Small intestine (tissue), 7 donors: ENCODE measurements at regions not wholly inside any gene's neighbourhood (a gene's known extent, or its start where the extent isn't known, plus 50 kb on each side); places are given as distances from the start of the nearest gene placed in this dataset.
A peak's percentile ranks its signal among the peaks of the same experiment; 100 is the strongest.

Experiments
- DNase-seq, 2 donors: peaks; one replicate each; pipeline versions ENCODE4 v3.0.0 to v3.0.0-alpha.2; 2013
- FAIRE-seq: peaks from 2 replicates; lab custom pipeline; 2012; peaks lifted over from hg19 to GRCh38; lab: Jason Lieb, UNC
- H3K27ac ChIP-seq, 3 donors: one replicate each; pipeline ENCODE4 v1.5.1; 2013; ENCODE audit warnings: low read length in 2 of 3, mild to moderate bottlenecking in 2 of 3, control low read depth in 1 of 3, inconsistent platforms in 1 of 3, low read depth in 1 of 3, moderate library complexity in 1 of 3
- H3K27me3 ChIP-seq, 3 donors: one replicate each; pipeline ENCODE4 v1.6.1; 2013; ENCODE audit warnings: low read length in 3 of 3, inconsistent platforms in 1 of 3; ENCODE audit not compliant: control insufficient read depth in 3 of 3, insufficient read depth in 3 of 3
- H3K36me3 ChIP-seq, 3 donors: one replicate each; pipeline ENCODE4 v1.6.1; 2013; ENCODE audit warnings: low read length in 3 of 3, inconsistent platforms in 1 of 3, low read depth in 1 of 3, mild to moderate bottlenecking in 1 of 3, moderate library complexity in 1 of 3; ENCODE audit not compliant: control insufficient read depth in 3 of 3, insufficient read depth in 2 of 3
- H3K4me1 ChIP-seq, 3 donors: one replicate each; pipeline ENCODE4 v1.6.1; 2013; ENCODE audit warnings: low read length in 2 of 3, inconsistent platforms in 1 of 3, low read depth in 1 of 3, mild to moderate bottlenecking in 1 of 3, moderate library complexity in 1 of 3; ENCODE audit not compliant: control insufficient read depth in 3 of 3, insufficient read depth in 2 of 3
- H3K4me3 ChIP-seq, 3 donors: one replicate each; pipeline ENCODE4 v1.5.1; 2013; ENCODE audit warnings: low read length in 3 of 3, control low read depth in 1 of 3, inconsistent platforms in 1 of 3, low read depth in 1 of 3, mild to moderate bottlenecking in 1 of 3, moderate library complexity in 1 of 3
- H3K9me3 ChIP-seq, 2 donors: one replicate each; pipeline ENCODE4 v1.6.1; 2013; ENCODE audit warnings: low read depth in 1 of 2, low read length in 1 of 2; ENCODE audit not compliant: control insufficient read depth in 2 of 2, insufficient read depth in 1 of 2
- WGBS, 3 donors: extraction: QIAGEN DNeasy Blood & Tissue Kit; methylation state at CpG; one replicate each; pipeline ENCODE4 v1.1.7; 2013; 5-methylcytosine and 5-hydroxymethylcytosine counted together
- donor health status: healthy with polysubstance abuse.
- donor health status: control.
- donor health status: control.
- donor health status: Bipolar disorder and iron deficiency.
- donor health status: healthy.

DNA sequence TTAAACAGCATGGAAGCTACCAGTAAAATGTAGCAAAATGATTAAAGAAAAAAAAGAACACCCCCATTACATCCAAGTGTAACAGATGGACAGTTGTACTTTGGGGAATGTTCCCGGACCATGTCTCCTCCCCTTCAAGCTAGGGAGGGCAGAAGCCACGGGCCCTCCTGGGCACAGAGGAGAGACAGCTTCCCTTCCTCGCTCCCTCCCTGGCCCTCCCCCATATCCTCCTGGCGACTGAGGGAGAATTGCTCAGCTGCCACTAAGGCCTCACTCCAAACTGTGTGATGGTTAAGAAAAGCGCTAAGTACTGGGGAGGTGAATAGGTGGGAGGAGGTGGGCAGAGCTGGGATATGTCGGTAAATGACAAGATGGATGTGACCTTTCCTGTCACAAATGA, 358.0 kb downstream of the HRH4 start:
- H3K4me3 ChIP-seq, result no peak overlapping the region
- H3K27ac ChIP-seq, result no peak overlapping the region
- no peaks in the 10 kb centered on the region for H3K4me1 ChIP-seq
- no peaks in the 10 kb centered on the region for H3K9me3 ChIP-seq
- no peaks in the 10 kb centered on the region for H3K36me3 ChIP-seq
- 51 to 57% (median 55%) methylated on average over 6 of the region's 6 CpGs for WGBS, 3 donors
- DNase-seq (no peak), FAIRE-seq (no peak)
- H3K27me3 ChIP-seq, result peaks cover 0 to 3% (median 3%) of the 10 kb centered on the region in 3 donors

- Histone ChIP-seq H3K36me3 (no peaks in the 10 kb centered on the region), H3K4me1 (no peaks in the 10 kb centered on the region), H3K27me3 (peaks cover 0 to 3% (median 3%) of the 10 kb centered on the region in 3 donors), H3K9me3 (no peaks in the 10 kb centered on the region), H3K4me3 (no peak overlapping the region), H3K27ac (no peak overlapping the region)
- WGBS, 3 donors, result 84 to 90% (median 87%) methylated on average over 7 of the region's 7 CpGs
- DNase-seq (no peak), FAIRE-seq (no peak)
These were observed 358.9 kb downstream of the HRH4 start for GRCh38 chr18:24819141-24819890.

DNA sequence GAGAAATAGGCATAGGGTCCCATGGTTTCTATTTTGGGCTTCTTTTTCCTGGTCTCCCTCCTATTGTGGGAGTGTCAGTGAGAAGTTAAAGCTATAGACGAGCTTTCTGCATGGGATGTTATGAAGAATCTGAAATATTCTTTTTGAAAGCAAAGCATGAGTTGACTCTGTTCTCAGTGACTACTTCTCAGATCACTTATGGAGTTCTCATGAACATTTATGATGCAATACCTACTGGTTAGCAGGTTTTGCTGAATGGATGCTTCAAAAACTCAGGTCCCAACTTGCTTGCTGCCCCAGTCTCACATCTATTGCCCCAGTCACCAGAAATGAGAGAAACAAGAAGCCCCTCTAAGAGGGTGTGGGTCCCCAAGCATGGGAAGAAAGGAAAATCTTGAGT, 365.0 kb downstream of the HRH4 start:
- WGBS, 3 donors, result 74 to 84% (median 78%) methylated on average over 1 of the region's 1 CpG
- no peak overlapping the region for H3K4me3 ChIP-seq
- H3K27me3 ChIP-seq, result peaks cover 0 to 2% (median 0%) of the 10 kb centered on the region in 3 donors
- H3K4me1 ChIP-seq, result no peaks in the 10 kb centered on the region
- no peak overlapping the region for H3K27ac ChIP-seq
- H3K9me3 ChIP-seq, result no peaks in the 10 kb centered on the region
- DNase-seq, result no peak
- H3K36me3 ChIP-seq, result no peaks in the 10 kb centered on the region
- FAIRE-seq, result no peak

- Histone ChIP-seq H3K9me3 (no peaks in the 10 kb centered on the region), H3K27ac (no peak overlapping the region), H3K4me3 (no peak overlapping the region), H3K27me3 (peaks cover 0 to 2% (median 0%) of the 10 kb centered on the region in 3 donors), H3K36me3 (no peaks in the 10 kb centered on the region), H3K4me1 (no peaks in the 10 kb centered on the region)
- no peak for DNase-seq
- 44 to 72% (median 62%) methylated on average over 2 of the region's 2 CpGs for WGBS, 3 donors
- FAIRE-seq, result no peak
These were observed 366.2 kb downstream of the HRH4 start for GRCh38 chr18:24826605-24827004.

DNA sequence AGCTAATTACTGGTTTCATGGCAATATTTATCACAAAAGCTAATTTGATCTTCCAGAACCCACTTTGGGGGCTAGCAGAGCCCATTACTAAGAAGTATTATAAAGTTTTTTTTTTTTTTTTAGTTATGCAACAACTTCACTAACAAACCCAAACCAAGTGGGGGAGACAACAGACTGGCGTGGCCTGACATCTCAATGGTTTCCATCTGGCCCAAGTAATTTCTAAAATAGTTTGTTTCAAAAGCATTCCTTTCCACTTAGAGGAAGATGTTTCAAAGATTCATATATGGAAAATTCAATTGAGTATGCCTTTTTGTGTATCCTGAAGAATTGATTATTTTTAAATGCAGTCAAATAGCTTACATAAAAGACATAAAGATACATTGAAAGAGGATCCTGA, 367.1 kb downstream of the HRH4 start:
- H3K27ac ChIP-seq, result no peak overlapping the region
- H3K36me3 ChIP-seq, result no peaks in the 10 kb centered on the region
- no peaks in the 10 kb centered on the region for H3K4me1 ChIP-seq
- DNase-seq (no peak), FAIRE-seq (no peak)
- no peaks in the 10 kb centered on the region for H3K9me3 ChIP-seq
- H3K27me3 ChIP-seq, result peaks cover 0 to 2% (median 0%) of the 10 kb centered on the region in 3 donors
- H3K4me3 ChIP-seq, result no peak overlapping the region
- 67 to 89% (median 83%) methylated on average over 1 of the region's 1 CpG for WGBS, 3 donors

GRCh38 chr18:24831081-24831480, 370.6 kb downstream of the HRH4 start:
- FAIRE-seq (no peak), DNase-seq (no peak)
- no peak overlapping the region for H3K4me3 ChIP-seq
- WGBS, 3 donors, result 76 to 88% (median 80%) methylated on average over 6 of the region's 6 CpGs
- peaks cover 0 to 5% (median 0%) of the 10 kb centered on the region in 3 donors for H3K4me1 ChIP-seq
- peaks cover 0 to 9% (median 0%) of the 10 kb centered on the region in 3 donors for H3K27me3 ChIP-seq
- H3K27ac ChIP-seq, result no peak overlapping the region
- H3K9me3 ChIP-seq, result no peaks in the 10 kb centered on the region
- no peaks in the 10 kb centered on the region for H3K36me3 ChIP-seq

DNA sequence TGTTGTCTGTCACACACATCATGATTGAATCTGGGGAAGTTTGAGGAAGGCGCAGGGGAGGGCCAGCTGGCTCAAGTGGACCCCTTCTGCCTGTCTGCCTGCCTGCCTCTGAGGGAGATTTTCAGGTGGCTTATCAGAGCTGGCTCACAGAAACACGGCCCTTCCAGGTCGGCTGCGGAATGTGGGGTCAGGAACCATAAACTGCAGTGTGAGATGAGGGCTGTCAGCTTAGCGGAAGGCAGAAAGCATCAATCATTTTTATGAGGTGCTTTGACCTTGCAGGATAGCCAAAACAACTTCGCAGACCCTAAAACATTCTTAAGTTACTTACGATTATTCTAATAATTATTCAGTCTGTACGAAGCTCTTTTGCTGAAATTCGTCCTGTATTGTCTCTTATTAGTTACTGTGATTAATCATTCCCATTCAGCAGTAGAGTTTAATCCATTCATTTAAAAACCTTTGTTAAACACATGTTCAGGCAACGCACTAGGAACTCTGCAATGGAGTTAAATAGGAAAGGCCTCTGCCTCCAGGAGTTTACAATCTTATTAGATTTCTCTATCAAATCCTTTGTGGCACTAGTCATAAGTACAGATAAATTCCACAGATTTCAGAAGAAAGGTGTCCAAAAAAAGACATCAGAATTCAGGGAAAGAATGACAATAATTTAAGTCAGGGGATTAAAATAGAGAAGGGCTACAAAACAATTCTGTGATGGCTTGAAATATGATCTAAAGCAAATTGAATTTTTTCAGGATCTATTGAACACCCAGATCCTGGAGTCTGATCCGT, 371.6 kb downstream of the HRH4 start:
- peaks cover 0 to 9% (median 0%) of the 10 kb centered on the region in 3 donors for H3K27me3 ChIP-seq
- DNase-seq (no peak), FAIRE-seq (no peak)
- H3K27ac ChIP-seq, result no peak overlapping the region
- H3K4me3 ChIP-seq, result no peak overlapping the region
- H3K36me3 ChIP-seq, result no peaks in the 10 kb centered on the region
- no peaks in the 10 kb centered on the region for H3K9me3 ChIP-seq
- H3K4me1 ChIP-seq, result peaks cover 0 to 5% (median 0%) of the 10 kb centered on the region in 3 donors
- WGBS, 3 donors, result 56 to 63% (median 59%) methylated on average over 11 of the region's 11 CpGs

DNA sequence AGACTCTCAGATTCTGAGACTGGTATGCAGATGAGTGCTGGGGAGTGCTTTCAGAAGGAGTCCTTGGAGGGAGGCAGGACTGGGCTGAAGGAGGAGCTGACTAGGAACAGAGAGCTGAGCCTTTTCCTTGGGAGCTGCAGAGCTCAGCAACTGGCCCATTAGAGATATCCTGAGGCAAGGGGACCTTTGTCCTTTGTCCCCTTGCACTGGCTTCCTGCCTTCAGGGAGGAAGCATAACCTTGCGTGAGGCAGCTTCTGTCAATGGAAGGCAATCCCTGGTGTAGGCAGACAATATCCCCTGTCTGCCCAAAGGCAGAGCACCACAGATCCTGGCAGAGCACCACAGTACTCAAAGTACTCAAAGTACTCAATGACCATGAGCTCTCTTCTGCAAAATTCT, 375.3 kb downstream of the HRH4 start:
- peak in 1 of 2 donors; percentile 65 for DNase-seq
- H3K4me1 ChIP-seq, result peaks cover 0 to 5% (median 0%) of the 10 kb centered on the region in 3 donors
- H3K27ac ChIP-seq, result no peak overlapping the region
- H3K27me3 ChIP-seq, result peaks cover 0 to 7% (median 0%) of the 10 kb centered on the region in 3 donors
- FAIRE-seq, result no peak
- H3K36me3 ChIP-seq, result no peaks in the 10 kb centered on the region
- H3K9me3 ChIP-seq, result no peaks in the 10 kb centered on the region
- H3K4me3 ChIP-seq, result no peak overlapping the region
- 26 to 59% (median 59%) methylated on average over 1 of the region's 1 CpG for WGBS, 3 donors
